Mesenchymal stem cell (in vitro differentiated cells and primary cell): ENCODE measurements at regions not wholly inside any gene's neighbourhood (a gene's known extent, or its start where the extent isn't known, plus 50 kb on each side); places are given as distances from the start of the nearest gene placed in this dataset.

Source experiments
- DNase-seq: peaks from one replicate; pipeline ENCODE4 v3.0.0-alpha.2; 2013
- H2AFZ ChIP-seq: one replicate; pipeline ENCODE4 v1.6.1; 2013; ENCODE audit warnings: low read depth, mild to moderate bottlenecking, control low read depth, inconsistent platforms, low read length, moderate library complexity
- H2AK5ac ChIP-seq: 2 replicates; pipeline ENCODE4 v1.6.1; 2013; ENCODE audit warnings: low read length, moderate library complexity, mild to moderate bottlenecking, inconsistent platforms; ENCODE audit not compliant: severe bottlenecking
- H2BK120ac ChIP-seq: one replicate; pipeline ENCODE4 v1.6.1; 2013; ENCODE audit warnings: low read depth, mild to moderate bottlenecking, inconsistent platforms, low read length, moderate library complexity
- H2BK12ac ChIP-seq, 2 experiments: one replicate each; pipeline ENCODE4 v1.6.1; 2013; ENCODE audit warnings: inconsistent platforms in 2 of 2, low read length in 2 of 2, mild to moderate bottlenecking in 2 of 2, moderate library complexity in 2 of 2, control low read depth in 1 of 2
- H2BK15ac ChIP-seq: one replicate; pipeline ENCODE4 v1.6.1; 2013; ENCODE audit warnings: mild to moderate bottlenecking, low read depth, inconsistent platforms; ENCODE audit not compliant: poor library complexity, severe bottlenecking
- H2BK5ac ChIP-seq: 2 replicates; pipeline ENCODE4 v1.6.1; 2013; ENCODE audit warnings: low read depth, mild to moderate bottlenecking, low read length, control low read depth, inconsistent platforms; ENCODE audit not compliant: poor library complexity, severe bottlenecking
- H3K14ac ChIP-seq, 2 experiments: one replicate each; pipeline ENCODE4 v1.6.1; 2013; ENCODE audit warnings: inconsistent platforms in 2 of 2, low read length in 2 of 2, control low read depth in 1 of 2, mild to moderate bottlenecking in 1 of 2, moderate library complexity in 1 of 2
- H3K18ac ChIP-seq, 2 experiments: one replicate each; pipeline ENCODE4 v1.6.1; 2013; ENCODE audit warnings: inconsistent platforms in 2 of 2, low read length in 2 of 2, control low read depth in 1 of 2, low read depth in 1 of 2, mild to moderate bottlenecking in 1 of 2
- H3K23ac ChIP-seq, 2 experiments: one replicate each; pipeline ENCODE4 v1.6.1; 2013; ENCODE audit warnings: inconsistent platforms in 2 of 2, low read length in 2 of 2, mild to moderate bottlenecking in 2 of 2, moderate library complexity in 2 of 2, control low read depth in 1 of 2
- H3K27ac ChIP-seq: 2 replicates; pipeline ENCODE4 v1.5.1; 2013; ENCODE audit warnings: mild to moderate bottlenecking, moderate library complexity, low read length, control low read depth, inconsistent platforms; ENCODE audit not compliant: poor library complexity, severe bottlenecking
- H3K27me3 ChIP-seq, 2 experiments: 2 replicates each; pipeline versions ENCODE4 v1.6.1 to v1.7.0; 2013; ENCODE audit warnings: low read length in 2 of 2, mild to moderate bottlenecking in 2 of 2, moderate library complexity in 2 of 2, control low read depth in 1 of 2, inconsistent platforms in 1 of 2; ENCODE audit not compliant: control insufficient read depth in 1 of 2, insufficient read depth in 1 of 2
- H3K36me3 ChIP-seq, 2 experiments: 2 replicates each; pipeline versions ENCODE4 v1.6.1 to v1.7.0; 2013; ENCODE audit warnings: low read length in 2 of 2, control low read depth in 1 of 2, inconsistent platforms in 1 of 2, low read depth in 1 of 2, mild to moderate bottlenecking in 1 of 2; ENCODE audit not compliant: insufficient read depth in 2 of 2, control insufficient read depth in 1 of 2
- H3K4ac ChIP-seq, 2 experiments: one replicate each; pipeline ENCODE4 v1.6.1; 2013; ENCODE audit warnings: inconsistent platforms in 2 of 2, low read length in 2 of 2, mild to moderate bottlenecking in 2 of 2, moderate library complexity in 2 of 2, control low read depth in 1 of 2, low read depth in 1 of 2
- H3K4me1 ChIP-seq: 2 replicates; pipeline ENCODE4 v1.6.1; 2013; ENCODE audit warnings: low read depth, low read length, control low read depth; ENCODE audit not compliant: control insufficient read depth, insufficient read depth
- H3K4me2 ChIP-seq: 2 replicates; pipeline ENCODE4 v1.6.1; 2013; ENCODE audit warnings: low read length, mild to moderate bottlenecking, inconsistent platforms; ENCODE audit not compliant: poor library complexity, severe bottlenecking
- H3K4me3 ChIP-seq, 2 experiments: 2 replicates each; pipeline versions ENCODE4 v1.5.1 to v1.7.0; 2013; ENCODE audit warnings: low read length in 2 of 2, mild to moderate bottlenecking in 2 of 2, control low read depth in 1 of 2, low read depth in 1 of 2; ENCODE audit not compliant: insufficient read depth in 1 of 2
- H3K79me1 ChIP-seq: replicated peaks from 2 replicates; pipeline ENCODE4 v1.6.1; 2013; ENCODE audit warnings: mild to moderate bottlenecking, control low read depth, low read length, inconsistent platforms; ENCODE audit not compliant: poor library complexity, severe bottlenecking
- H3K9ac ChIP-seq: 2 replicates; pipeline ENCODE4 v1.7.0; 2013; ENCODE audit warnings: mild to moderate bottlenecking, low read length, moderate library complexity
- H3K9me3 ChIP-seq: 2 replicates; pipeline ENCODE4 v1.7.0; 2013; ENCODE audit warnings: mild to moderate bottlenecking, low read length; ENCODE audit not compliant: control insufficient read depth
- H4K8ac ChIP-seq: one replicate; pipeline ENCODE4 v1.6.1; 2013; ENCODE audit warnings: inconsistent platforms, mild to moderate bottlenecking, low read length, moderate library complexity
- H4K91ac ChIP-seq: one replicate; pipeline ENCODE4 v1.6.1; 2013; ENCODE audit warnings: mild to moderate bottlenecking, low read length, inconsistent platforms
- WGBS: methylation state at CpG from one replicate; pipeline ENCODE4 v1.1.7; 2013; ENCODE audit warnings: mixed read lengths; 5-methylcytosine and 5-hydroxymethylcytosine counted together

GRCh38 chr7:31236868-31237267 lies 103.7 kb downstream of the NEUROD6 start:
- Histone ChIP-seq H3K27me3 (no peaks in the 10 kb centered on the region), H3K9ac (no peak overlapping the region), H2AFZ (no peak overlapping the region), H3K9me3 (no peaks in the 10 kb centered on the region), H3K79me1 (no peaks in the 10 kb centered on the region), H2AK5ac (no peak overlapping the region), H3K14ac (no peak overlapping the region), H3K4ac (no peak overlapping the region), H2BK120ac (no peak overlapping the region), H3K4me3 (no peak overlapping the region), H4K91ac (no peak overlapping the region), H3K4me1 (no peaks in the 10 kb centered on the region), H3K4me2 (no peak overlapping the region), H3K36me3 (no peaks in the 10 kb centered on the region), H3K18ac (no peak overlapping the region), H4K8ac (no peak overlapping the region), H3K23ac (no peak overlapping the region), H2BK12ac (no peak overlapping the region), H2BK15ac (no peak overlapping the region), H3K27ac (no peak overlapping the region), H2BK5ac (no peak overlapping the region)
- WGBS: 91% methylated on average over 5 of the region's 6 CpGs
- DNase-seq: no peak

GRCh38 chr7:31234836-31235605 lies 105.5 kb downstream of the NEUROD6 start:
- 78% methylated on average over 7 of the region's 9 CpGs for WGBS

DNA sequence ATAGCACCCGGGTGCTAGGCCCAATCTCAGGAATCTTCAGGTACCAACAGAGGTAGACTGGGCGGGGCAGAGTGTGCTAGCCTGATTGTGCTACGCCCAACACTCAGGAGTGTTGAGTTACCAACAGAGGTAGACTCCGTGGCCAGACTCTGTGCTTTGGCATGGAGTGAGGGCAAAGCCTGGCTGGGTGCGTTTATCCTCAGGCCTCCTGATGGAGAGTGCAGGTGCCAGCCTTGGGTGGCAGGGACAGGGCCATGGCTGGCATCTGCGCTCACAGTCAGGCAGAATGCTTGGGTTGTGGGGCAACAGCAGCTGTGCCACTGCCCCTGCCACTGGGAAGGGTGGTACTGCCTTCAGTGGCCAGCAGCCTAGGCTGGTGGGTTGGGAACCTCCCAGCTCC lies 111.6 kb downstream of the NEUROD6 start:
- no peak overlapping the region for H2AFZ ChIP-seq
- WGBS: 79% methylated on average over 6 of the region's 6 CpGs

More at GRCh38 chr7:31234836-31235605, 105.5 kb downstream of the NEUROD6 start:
- Histone ChIP-seq H3K4me2 (no peak overlapping the region), H3K27ac (no peak overlapping the region), H3K79me1 (no peaks in the 10 kb centered on the region), H3K36me3 (no peaks in the 10 kb centered on the region), H2BK120ac (no peak overlapping the region), H3K4ac (no peak overlapping the region), H2AFZ (no peak overlapping the region), H3K23ac (no peak overlapping the region), H2BK12ac (no peak overlapping the region), H3K27me3 (no peaks in the 10 kb centered on the region), H3K14ac (no peak overlapping the region), H3K18ac (no peak overlapping the region), H4K8ac (no peak overlapping the region), H3K4me1 (no peaks in the 10 kb centered on the region), H3K9me3 (no peaks in the 10 kb centered on the region), H2AK5ac (no peak overlapping the region), H2BK5ac (no peak overlapping the region), H2BK15ac (no peak overlapping the region), H4K91ac (no peak overlapping the region), H3K9ac (no peak overlapping the region), H3K4me3 (no peak overlapping the region)
- no peak for DNase-seq

GRCh38 chr7:31214751-31215150 lies 125.8 kb downstream of the NEUROD6 start:
- H3K18ac ChIP-seq: no peak overlapping the region
- no peak overlapping the region for H2AFZ ChIP-seq
- no peak overlapping the region for H2BK15ac ChIP-seq
- no peaks in the 10 kb centered on the region for H3K9me3 ChIP-seq
- H3K4me3 ChIP-seq: no peak overlapping the region
- H3K27me3 ChIP-seq: peaks cover 0 to 5% of the 10 kb centered on the region in 2 experiments
- H3K14ac ChIP-seq: no peak overlapping the region
- H2BK120ac ChIP-seq: no peak overlapping the region
- no peak overlapping the region for H3K4ac ChIP-seq
- H3K4me2 ChIP-seq: no peak overlapping the region
- H3K9ac ChIP-seq: no peak overlapping the region
- no peak overlapping the region for H2BK12ac ChIP-seq
- H2BK5ac ChIP-seq: no peak overlapping the region
- no peak overlapping the region for H4K8ac ChIP-seq
- H3K79me1 ChIP-seq: no peaks in the 10 kb centered on the region
- no peak overlapping the region for H2AK5ac ChIP-seq
- H4K91ac ChIP-seq: no peak overlapping the region
- H3K36me3 ChIP-seq: no peaks in the 10 kb centered on the region
- no peak overlapping the region for H3K23ac ChIP-seq
- 96% methylated on average over 1 of the region's 1 CpG for WGBS
- no peak overlapping the region for H3K27ac ChIP-seq
- no peak for DNase-seq
- H3K4me1 ChIP-seq: no peaks in the 10 kb centered on the region

More for the DNA sequence above, 111.6 kb downstream of the NEUROD6 start:
- Histone ChIP-seq H3K4me1 (peaks cover 2% of the 10 kb centered on the region), H2BK120ac (no peak overlapping the region), H2AK5ac (no peak overlapping the region), H3K9ac (no peak overlapping the region), H3K27me3 (no peaks in the 10 kb centered on the region), H4K8ac (no peak overlapping the region), H3K36me3 (no peaks in the 10 kb centered on the region), H3K27ac (no peak overlapping the region), H3K4ac (no peak overlapping the region), H2BK15ac (no peak overlapping the region), H3K4me2 (no peak overlapping the region), H2BK5ac (no peak overlapping the region), H2BK12ac (no peak overlapping the region), H3K79me1 (no peaks in the 10 kb centered on the region), H4K91ac (no peak overlapping the region), H3K18ac (no peak overlapping the region), H3K9me3 (peaks cover 10% of the 10 kb centered on the region), H3K23ac (no peak overlapping the region), H3K14ac (peak overlapping the region in 1 of 2 experiments; percentile 35), H3K4me3 (no peak overlapping the region)
- DNase-seq: no peak
